Peyer's patch (tissue), 4 donors: ENCODE measurements at regions not wholly inside any gene's neighbourhood (a gene's known extent, or its start where the extent isn't known, plus 50 kb on each side); places are given as distances from the start of the nearest gene placed in this dataset.

ENCODE experiments used
- DNase-seq, 3 donors: peaks; one replicate each; pipeline ENCODE4 v3.0.0-alpha.2; 2017 to 2019
- H3K27ac ChIP-seq, 4 donors: fragments of 200-600 bp; sonication (generic); one replicate each; pipeline ENCODE4 v1.5.1; 2016 to 2019
- H3K27me3 ChIP-seq, 2 donors: fragments of 200-600 bp; sonication (generic); one replicate each; pipeline ENCODE4 v1.5.1; 2019
- H3K36me3 ChIP-seq, 3 donors: fragments of 200-600 bp; sonication (generic); one replicate each; pipeline ENCODE4 v1.5.1; 2016 to 2019
- H3K4me1 ChIP-seq, 4 donors: fragments of 200-600 bp; sonication (generic); one replicate each; pipeline ENCODE4 v1.5.1; 2016 to 2019
- H3K4me3 ChIP-seq, 4 donors: fragments of 200-600 bp; sonication (generic); 1 replicate in 3 of 4; 2 replicates in 1 of 4; pipeline ENCODE4 v1.5.1; 2016 to 2019; ENCODE audit warnings: mild to moderate bottlenecking in 1 of 4
- H3K9me3 ChIP-seq, 4 donors: fragments of 200-600 bp; sonication (generic); one replicate each; pipeline ENCODE4 v1.5.1; 2016 to 2019; ENCODE audit warnings: mild to moderate bottlenecking in 1 of 4
- POLR2A ChIP-seq, 2 donors: fragments of 450-650 bp; IDR thresholded peaks; one replicate each; pipeline ENCODE4 v1.5.1; 2017; ENCODE audit warnings: antibody characterized with exemption in 2 of 2, mild to moderate bottlenecking in 2 of 2, moderate library complexity in 2 of 2
- TF ChIP-seq, protein P1 (sequence below), 6 experiments: fragments of 450-650 bp in 4 of 6; fragments of 200-600 bp in 2 of 6; sonication (generic) in 1 of 6; IDR thresholded peaks; one replicate each; pipeline ENCODE4 v1.5.1; 2017 to 2019; ENCODE audit warnings: antibody characterized with exemption in 6 of 6, mild to moderate bottlenecking in 3 of 6, moderate library complexity in 1 of 6

DNA sequence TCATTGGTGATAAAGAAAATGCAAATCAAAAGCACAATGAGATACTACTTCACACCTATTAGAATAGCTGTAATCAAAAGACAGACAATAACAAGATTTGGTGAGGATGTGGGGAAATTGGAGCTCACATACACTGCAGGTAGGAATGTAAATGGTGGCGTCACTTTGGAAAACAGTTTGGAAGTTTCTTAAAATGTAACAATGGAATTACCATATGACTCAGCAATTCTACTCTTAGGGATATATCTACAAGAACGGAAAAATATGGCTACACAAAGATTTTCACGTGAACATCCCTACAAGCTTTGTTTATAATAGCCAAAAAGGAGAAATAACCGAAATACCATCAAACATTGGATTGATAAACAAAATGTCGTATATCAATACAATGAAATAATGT is 270.4 kb downstream of the DOK5 start:
- no peak overlapping the region for H3K27ac ChIP-seq

DNA sequence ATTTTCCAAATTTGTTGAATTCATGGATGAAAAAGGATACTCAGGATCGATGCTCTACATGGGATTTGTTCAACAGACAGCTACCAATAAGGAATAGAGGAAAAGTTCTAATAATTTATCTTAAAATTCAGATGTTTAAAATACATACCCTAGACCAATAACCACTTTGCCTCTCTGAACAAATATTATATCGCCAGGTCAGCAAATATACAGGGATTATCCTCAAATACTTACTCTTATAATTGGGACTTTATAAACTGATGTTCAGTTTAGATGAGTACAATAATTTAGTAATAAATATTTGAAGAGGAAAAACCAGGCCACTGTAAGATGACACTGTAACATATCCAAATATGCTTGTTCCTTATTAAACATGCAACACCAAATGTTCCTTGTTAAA is 268.7 kb downstream of the DOK5 start:
- no peaks in the 10 kb centered on the region for H3K27me3 ChIP-seq
- H3K36me3 ChIP-seq = no peaks in the 10 kb centered on the region
- H3K4me1 ChIP-seq = no peaks in the 10 kb centered on the region
- no peaks in the 10 kb centered on the region for H3K9me3 ChIP-seq
- no peak overlapping the region for H3K27ac ChIP-seq
- H3K4me3 ChIP-seq = no peak overlapping the region
- DNase-seq = no peak
- TF ChIP-seq POLR2A (IDR thresholded peaks at IDR 0.05) = no peak
- TF ChIP-seq, protein P1, sequence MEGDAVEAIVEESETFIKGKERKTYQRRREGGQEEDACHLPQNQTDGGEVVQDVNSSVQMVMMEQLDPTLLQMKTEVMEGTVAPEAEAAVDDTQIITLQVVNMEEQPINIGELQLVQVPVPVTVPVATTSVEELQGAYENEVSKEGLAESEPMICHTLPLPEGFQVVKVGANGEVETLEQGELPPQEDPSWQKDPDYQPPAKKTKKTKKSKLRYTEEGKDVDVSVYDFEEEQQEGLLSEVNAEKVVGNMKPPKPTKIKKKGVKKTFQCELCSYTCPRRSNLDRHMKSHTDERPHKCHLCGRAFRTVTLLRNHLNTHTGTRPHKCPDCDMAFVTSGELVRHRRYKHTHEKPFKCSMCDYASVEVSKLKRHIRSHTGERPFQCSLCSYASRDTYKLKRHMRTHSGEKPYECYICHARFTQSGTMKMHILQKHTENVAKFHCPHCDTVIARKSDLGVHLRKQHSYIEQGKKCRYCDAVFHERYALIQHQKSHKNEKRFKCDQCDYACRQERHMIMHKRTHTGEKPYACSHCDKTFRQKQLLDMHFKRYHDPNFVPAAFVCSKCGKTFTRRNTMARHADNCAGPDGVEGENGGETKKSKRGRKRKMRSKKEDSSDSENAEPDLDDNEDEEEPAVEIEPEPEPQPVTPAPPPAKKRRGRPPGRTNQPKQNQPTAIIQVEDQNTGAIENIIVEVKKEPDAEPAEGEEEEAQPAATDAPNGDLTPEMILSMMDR (IDR thresholded peaks at IDR 0.05) = no peak

More for the DNA sequence above, 270.4 kb downstream of the DOK5 start:
- no peak for TF ChIP-seq POLR2A (IDR thresholded peaks at IDR 0.05)
- TF ChIP-seq, protein P1 (IDR thresholded peaks at IDR 0.05) = no peak
- Histone ChIP-seq H3K9me3 (no peaks in the 10 kb centered on the region), H3K27me3 (no peaks in the 10 kb centered on the region), H3K4me3 (no peak overlapping the region), H3K4me1 (no peaks in the 10 kb centered on the region), H3K36me3 (no peaks in the 10 kb centered on the region)
- no peak for DNase-seq

DNA sequence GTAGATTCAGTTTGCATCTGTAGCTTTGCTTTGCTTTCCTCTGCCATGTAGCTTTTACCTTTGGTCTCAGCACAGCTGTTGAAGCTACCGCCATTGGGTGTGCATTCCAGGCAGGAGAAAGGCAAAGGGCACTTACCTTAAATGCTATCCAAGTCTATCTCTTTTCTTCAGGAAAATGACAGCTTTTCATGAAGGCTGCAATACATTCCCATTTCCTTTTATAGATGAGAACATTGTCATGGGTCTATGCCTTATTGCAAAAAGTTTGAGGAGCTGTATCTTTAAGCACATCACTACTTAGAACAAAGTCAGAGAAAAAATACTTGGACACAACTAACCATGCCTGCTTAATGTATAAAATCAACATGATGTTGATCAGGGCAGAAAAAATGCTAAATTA is 266.8 kb downstream of the DOK5 start:
- H3K27ac ChIP-seq = no peak overlapping the region
- H3K27me3 ChIP-seq = no peaks in the 10 kb centered on the region
- H3K4me3 ChIP-seq = no peak overlapping the region
- no peak for TF ChIP-seq POLR2A (IDR thresholded peaks at IDR 0.05)
- TF ChIP-seq, protein P1 (IDR thresholded peaks at IDR 0.05) = no peak
- H3K9me3 ChIP-seq = no peaks in the 10 kb centered on the region
- no peaks in the 10 kb centered on the region for H3K4me1 ChIP-seq
- no peaks in the 10 kb centered on the region for H3K36me3 ChIP-seq
- DNase-seq = no peak

DNA sequence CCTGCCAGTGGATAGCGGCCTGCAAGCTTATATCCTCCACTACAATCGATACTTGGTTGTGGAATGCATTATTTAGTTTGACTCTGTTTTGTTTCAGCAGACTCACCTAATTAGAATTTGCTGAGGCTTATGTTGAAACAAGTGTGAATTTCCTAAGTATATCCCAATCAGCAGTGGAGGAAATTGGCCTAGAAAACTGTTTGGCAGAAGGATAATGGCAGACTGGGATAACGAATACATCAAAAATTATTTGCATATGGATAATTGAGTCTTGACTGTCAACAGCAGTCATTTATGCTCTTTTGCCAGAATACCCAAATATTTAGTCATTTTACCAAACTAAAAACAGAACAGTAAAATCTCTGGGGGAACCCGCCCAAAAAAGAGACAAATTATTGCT is 261.0 kb downstream of the DOK5 start:
- H3K4me1 ChIP-seq = no peaks in the 10 kb centered on the region
- no peak overlapping the region for H3K27ac ChIP-seq
- no peaks in the 10 kb centered on the region for H3K9me3 ChIP-seq
- no peak for TF ChIP-seq POLR2A (IDR thresholded peaks at IDR 0.05)
- TF ChIP-seq, protein P1 (IDR thresholded peaks at IDR 0.05) = no peak
- no peaks in the 10 kb centered on the region for H3K36me3 ChIP-seq
- no peak for DNase-seq
- H3K4me3 ChIP-seq = no peak overlapping the region
- no peaks in the 10 kb centered on the region for H3K27me3 ChIP-seq

DNA sequence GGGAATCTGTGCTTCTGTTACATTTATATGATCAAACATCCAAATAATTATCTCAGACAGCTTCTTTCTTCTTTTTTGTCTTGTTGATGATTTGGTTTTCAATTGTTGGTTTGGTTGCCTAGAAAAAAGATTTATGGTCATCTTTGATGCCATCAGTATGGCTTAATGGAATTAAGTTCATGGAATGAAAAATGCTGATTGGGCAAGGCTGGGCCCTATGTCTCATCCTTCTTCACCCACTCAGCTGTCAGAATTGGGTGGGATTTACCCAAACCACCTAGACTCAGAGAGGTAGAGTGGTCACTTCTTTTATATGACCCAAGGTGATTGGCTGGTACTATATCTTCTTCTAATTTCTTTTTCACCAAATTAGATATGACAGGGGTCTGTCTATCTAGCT is 258.3 kb downstream of the DOK5 start:
- no peaks in the 10 kb centered on the region for H3K9me3 ChIP-seq
- H3K36me3 ChIP-seq = no peaks in the 10 kb centered on the region
- H3K27me3 ChIP-seq = no peaks in the 10 kb centered on the region
- TF ChIP-seq, protein P1 (IDR thresholded peaks at IDR 0.05) = no peak
- no peak for TF ChIP-seq POLR2A (IDR thresholded peaks at IDR 0.05)
- H3K27ac ChIP-seq = no peak overlapping the region
- no peak overlapping the region for H3K4me3 ChIP-seq
- no peaks in the 10 kb centered on the region for H3K4me1 ChIP-seq
- no peak for DNase-seq

DNA sequence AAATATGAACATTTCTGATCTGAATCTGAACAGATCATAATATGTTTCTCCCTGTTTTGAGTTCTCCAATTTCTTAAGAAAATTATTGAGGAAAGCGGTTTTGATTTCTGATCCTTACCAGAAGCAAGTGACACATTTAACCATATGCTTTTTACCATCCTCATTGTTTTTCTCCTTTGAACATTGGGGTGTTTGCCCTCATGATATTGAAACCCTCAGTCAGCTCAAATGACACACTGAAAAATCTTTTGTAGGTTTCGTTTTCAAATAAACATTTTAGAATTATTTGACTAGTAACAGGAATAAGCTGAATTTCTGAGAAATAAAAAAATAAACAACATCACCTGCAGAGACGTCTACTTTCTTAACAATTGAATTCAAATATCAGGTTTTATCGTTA is 252.1 kb downstream of the DOK5 start:
- Histone ChIP-seq H3K9me3 (no peaks in the 10 kb centered on the region), H3K27me3 (no peaks in the 10 kb centered on the region), H3K27ac (no peak overlapping the region), H3K4me3 (no peak overlapping the region), H3K4me1 (no peaks in the 10 kb centered on the region), H3K36me3 (no peaks in the 10 kb centered on the region)
- TF ChIP-seq, protein P1 (IDR thresholded peaks at IDR 0.05) = no peak
- no peak for TF ChIP-seq POLR2A (IDR thresholded peaks at IDR 0.05)
- no peak for DNase-seq
